CD4-positive, alpha-beta T cell (primary cell): ENCODE measurements at regions not wholly inside any gene's neighbourhood (a gene's known extent, or its start where the extent isn't known, plus 50 kb on each side); places are given as distances from the start of the nearest gene placed in this dataset.

Experiments
- ATAC-seq: fragments of 200-7000 bp; cut with Tn5 transposase; one replicate; pipeline ENCODE4 v1.10.0; 2022; ENCODE audit warnings: mild to moderate bottlenecking; ENCODE audit not compliant: poor library complexity
- CTCF ChIA-PET: fragments of 350-600 bp; sonication (Branson Sonifier 250); formaldehyde crosslinking; loops from one replicate; lab custom pipeline; 2021; ENCODE audit warnings: antibody characterized with exemption, inconsistent platforms; lab: Charles Lee
- POLR2A ChIA-PET: fragments of 350-600 bp; sonication (Branson Sonifier 250); formaldehyde crosslinking; loops from one replicate; lab custom pipeline; 2021; ENCODE audit warnings: antibody characterized with exemption, inconsistent platforms; lab: Charles Lee
- DNase-seq, 14 experiments: peaks; one replicate each; pipeline ENCODE4 v3.0.0-alpha.2; 2013 to 2020; ENCODE audit warnings: mixed read lengths in 2 of 14
- H3K27ac ChIP-seq, 2 donors: one replicate each; pipeline versions ENCODE4 v1.5.1 to v1.7.0; 2013; ENCODE audit warnings: low read length in 2 of 2, low read depth in 1 of 2, mild to moderate bottlenecking in 1 of 2
- H3K27me3 ChIP-seq, 2 experiments: 1 replicate in 1 of 2; 2 replicates in 1 of 2; pipeline versions ENCODE4 v1.6.1 to v1.7.0; 2013; ENCODE audit warnings: low read length in 2 of 2, control low read depth in 1 of 2, mild to moderate bottlenecking in 1 of 2, moderate library complexity in 1 of 2; ENCODE audit not compliant: insufficient read depth in 2 of 2, control insufficient read depth in 1 of 2
- H3K36me3 ChIP-seq: one replicate; pipeline ENCODE4 v1.6.1; 2013; ENCODE audit warnings: low read length, control low read depth; ENCODE audit not compliant: insufficient read depth
- H3K4me1 ChIP-seq: one replicate; pipeline ENCODE4 v1.6.1; 2013; ENCODE audit warnings: low read length, control low read depth; ENCODE audit not compliant: insufficient read depth
- H3K4me3 ChIP-seq: one replicate; pipeline ENCODE4 v1.5.1; 2013; ENCODE audit warnings: mild to moderate bottlenecking, low read length, moderate library complexity
- H3K9me3 ChIP-seq, 2 experiments: 1 replicate in 1 of 2; 2 replicates in 1 of 2; pipeline versions ENCODE4 v1.6.1 to v1.7.0; 2013; ENCODE audit warnings: low read length in 2 of 2, mild to moderate bottlenecking in 2 of 2, control low read depth in 1 of 2, moderate library complexity in 1 of 2; ENCODE audit not compliant: control insufficient read depth in 1 of 2, insufficient read depth in 1 of 2
- H3K27ac Mint-ChIP-seq: one replicate; pipeline ENCODE4 v1.8.0; 2020; ENCODE audit warnings: mixed read lengths
- H3K27me3 Mint-ChIP-seq: one replicate; pipeline ENCODE4 v1.8.0; 2021; ENCODE audit warnings: mixed read lengths
- H3K36me3 Mint-ChIP-seq: one replicate; pipeline ENCODE4 v1.8.0; 2021; ENCODE audit warnings: low read depth, mixed read lengths
- H3K4me1 Mint-ChIP-seq: one replicate; pipeline ENCODE4 v1.8.0; 2021; ENCODE audit warnings: low read depth, mixed read lengths
- H3K4me3 Mint-ChIP-seq: one replicate; pipeline ENCODE4 v1.8.0; 2020; ENCODE audit warnings: mild to moderate bottlenecking, mixed read lengths
- H3K9me3 Mint-ChIP-seq: one replicate; pipeline ENCODE4 v1.8.0; 2020; ENCODE audit warnings: mixed read lengths
- intact Hi-C, 2 experiments: fragments of 100-400 bp; cut with DNase I in 1 of 2; cut with micrococcal nuclease in 1 of 2; formaldehyde crosslinking; loops; one replicate each; pipeline versions ENCODE4 v1.15.1 to v1.9.0; 2023 to 2025; cut with DNase I, micrococcal nuclease
- TF ChIP-seq, protein P1 (sequence below): fragments of 200-600 bp; IDR thresholded peaks from one replicate; pipeline ENCODE4 v1.8.0; 2022; ENCODE audit warnings: antibody characterized with exemption, mild to moderate bottlenecking

DNA sequence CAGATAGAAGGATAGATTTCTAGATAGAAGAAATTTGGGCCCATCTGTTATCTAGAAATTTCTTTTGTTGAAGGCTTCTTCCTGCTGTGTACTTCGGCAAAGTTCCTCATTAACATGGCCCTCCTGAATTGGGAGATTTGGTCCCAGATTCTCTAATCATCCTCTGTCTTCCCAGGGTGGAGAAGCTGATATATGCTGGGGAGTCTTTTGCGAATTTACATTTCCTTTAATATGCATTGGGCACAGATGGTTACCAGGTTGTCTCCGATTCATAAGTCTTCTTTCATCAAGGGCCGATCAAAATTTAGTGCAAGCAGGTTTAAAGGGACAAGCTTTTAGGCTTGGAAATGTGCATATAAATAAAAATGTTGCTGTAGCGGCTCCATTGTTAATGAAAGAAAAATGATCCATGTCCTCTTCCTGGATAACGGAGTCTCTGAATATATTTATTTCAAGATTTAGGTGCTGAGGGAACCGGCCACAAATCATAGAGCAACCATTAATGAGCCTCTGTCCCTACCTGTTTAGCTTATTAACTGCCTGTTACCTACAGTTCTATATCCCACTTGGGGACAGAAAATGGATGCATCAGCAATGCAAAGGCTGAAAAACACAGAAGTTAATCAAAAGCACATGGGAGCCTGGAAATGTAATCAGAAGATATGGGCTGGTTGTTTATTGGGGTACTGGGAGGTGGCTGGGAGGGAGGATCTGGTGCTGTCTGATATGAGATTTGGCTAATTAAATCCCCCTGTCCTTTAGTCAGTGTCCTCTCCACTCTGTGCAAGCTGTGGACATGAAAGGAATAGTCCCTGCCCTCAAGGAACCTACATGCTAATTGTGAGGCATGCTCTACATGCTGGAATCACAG, 234.7 kb downstream of the MAN2A1 start:
- Mint-ChIP-seq H3K36me3 (no peaks in the 10 kb centered on the region), H3K27me3 (no peaks in the 10 kb centered on the region), H3K9me3 (no peaks in the 10 kb centered on the region), H3K27ac (peak overlapping the region; percentile 94), H3K4me1 (peaks cover 56% of the 10 kb centered on the region), H3K4me3 (no peak overlapping the region)
- ChIA-PET POLR2A (interaction anchor here (1.4 to 1.9 kb wide), 2 partner anchors 57 to 234 kb away, joined by 4 to 6 read pairs; partner anchors contain the start of gene MAN2A1), CTCF (no interaction called here)
- Histone ChIP-seq H3K4me3 (no peak overlapping the region), H3K27me3 (no peaks in the 10 kb centered on the region), H3K27ac (no peak overlapping the region), H3K4me1 (peaks cover 36% of the 10 kb centered on the region), H3K36me3 (no peaks in the 10 kb centered on the region), H3K9me3 (no peaks in the 10 kb centered on the region)
- ATAC-seq (no peak), DNase-seq (no peak)
- TF ChIP-seq, protein P1, sequence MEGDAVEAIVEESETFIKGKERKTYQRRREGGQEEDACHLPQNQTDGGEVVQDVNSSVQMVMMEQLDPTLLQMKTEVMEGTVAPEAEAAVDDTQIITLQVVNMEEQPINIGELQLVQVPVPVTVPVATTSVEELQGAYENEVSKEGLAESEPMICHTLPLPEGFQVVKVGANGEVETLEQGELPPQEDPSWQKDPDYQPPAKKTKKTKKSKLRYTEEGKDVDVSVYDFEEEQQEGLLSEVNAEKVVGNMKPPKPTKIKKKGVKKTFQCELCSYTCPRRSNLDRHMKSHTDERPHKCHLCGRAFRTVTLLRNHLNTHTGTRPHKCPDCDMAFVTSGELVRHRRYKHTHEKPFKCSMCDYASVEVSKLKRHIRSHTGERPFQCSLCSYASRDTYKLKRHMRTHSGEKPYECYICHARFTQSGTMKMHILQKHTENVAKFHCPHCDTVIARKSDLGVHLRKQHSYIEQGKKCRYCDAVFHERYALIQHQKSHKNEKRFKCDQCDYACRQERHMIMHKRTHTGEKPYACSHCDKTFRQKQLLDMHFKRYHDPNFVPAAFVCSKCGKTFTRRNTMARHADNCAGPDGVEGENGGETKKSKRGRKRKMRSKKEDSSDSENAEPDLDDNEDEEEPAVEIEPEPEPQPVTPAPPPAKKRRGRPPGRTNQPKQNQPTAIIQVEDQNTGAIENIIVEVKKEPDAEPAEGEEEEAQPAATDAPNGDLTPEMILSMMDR, result no peak
- intact Hi-C loops, result loop anchor here (5.0 to 10.0 kb wide), 3 partner anchors 72 to 230 kb away; no protein-coding TSS in a partner anchor

DNA sequence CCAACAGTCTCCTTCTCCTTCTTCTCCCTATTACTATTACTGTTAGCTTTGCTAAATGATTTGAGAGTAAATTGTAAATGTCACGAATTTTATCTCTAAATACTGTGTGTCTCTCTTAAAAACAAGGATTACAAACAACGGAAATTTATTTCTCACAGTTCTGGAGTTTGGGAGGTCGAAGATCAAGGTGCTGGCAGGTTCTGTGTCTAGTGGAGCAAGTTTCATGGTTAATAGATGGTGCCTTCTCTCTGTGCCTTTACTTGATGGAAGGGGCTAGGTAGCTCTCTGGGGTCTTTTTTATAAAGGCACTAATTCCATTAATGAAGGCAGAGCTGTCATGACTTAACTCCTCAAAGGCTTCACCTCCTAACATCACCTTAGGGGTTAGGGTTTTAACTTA, 237.9 kb downstream of the MAN2A1 start:
- TF ChIP-seq, protein P1, result no peak
- no peak overlapping the region for H3K4me3 Mint-ChIP-seq
- no peaks in the 10 kb centered on the region for H3K9me3 ChIP-seq
- CTCF ChIA-PET, result no interaction called here
- peaks cover 13% of the 10 kb centered on the region for H3K4me1 ChIP-seq
- no peaks in the 10 kb centered on the region for H3K36me3 ChIP-seq
- no peaks in the 10 kb centered on the region for H3K9me3 Mint-ChIP-seq
- no peaks in the 10 kb centered on the region for H3K27me3 ChIP-seq
- H3K4me3 ChIP-seq, result no peak overlapping the region
- intact Hi-C loops, result loop anchor here in 1 of 2 experiments (10.0 kb wide), 1 partner anchor 233 kb away; no protein-coding TSS in a partner anchor
- ATAC-seq (no peak), DNase-seq (no peak)
- H3K36me3 Mint-ChIP-seq, result no peaks in the 10 kb centered on the region
- peaks cover 44% of the 10 kb centered on the region for H3K4me1 Mint-ChIP-seq
- POLR2A ChIA-PET, result no interaction called here
- H3K27ac ChIP-seq, result no peak overlapping the region
- no peaks in the 10 kb centered on the region for H3K27me3 Mint-ChIP-seq
- no peak overlapping the region for H3K27ac Mint-ChIP-seq

DNA sequence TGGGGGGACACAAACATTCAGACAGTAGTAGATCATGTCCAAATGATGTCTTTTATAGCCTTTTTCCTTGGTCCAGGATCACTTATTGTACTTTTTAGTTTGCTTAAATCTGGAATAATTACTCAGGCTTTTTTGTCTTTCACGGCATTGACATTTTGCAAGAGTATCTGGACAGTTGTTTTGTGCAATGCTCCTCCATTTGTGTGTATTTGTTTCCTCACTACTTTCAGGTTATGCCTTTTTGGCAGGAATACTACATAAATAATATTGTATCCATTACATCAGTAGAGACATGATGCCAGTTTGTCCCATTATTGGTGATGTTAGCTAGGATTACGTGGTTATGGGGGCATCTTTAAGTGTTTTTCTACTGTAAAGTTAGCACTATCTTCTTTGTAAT, 238.3 kb downstream of the MAN2A1 start:
- CTCF ChIA-PET, result no interaction called here

More for the DNA sequence above, 238.3 kb downstream of the MAN2A1 start:
- peaks cover 40% of the 10 kb centered on the region for H3K4me1 Mint-ChIP-seq
- H3K27ac ChIP-seq, result no peak overlapping the region
- H3K4me1 ChIP-seq, result peaks cover 9% of the 10 kb centered on the region
- DNase-seq (no peak), ATAC-seq (no peak)
- H3K36me3 Mint-ChIP-seq, result no peaks in the 10 kb centered on the region
- no peaks in the 10 kb centered on the region for H3K36me3 ChIP-seq
- intact Hi-C loops, result loop anchor here in 1 of 2 experiments (10.0 kb wide), 1 partner anchor 233 kb away; no protein-coding TSS in a partner anchor
- TF ChIP-seq, protein P1, result no peak
- H3K9me3 Mint-ChIP-seq, result peaks cover 1% of the 10 kb centered on the region
- no peak overlapping the region for H3K4me3 Mint-ChIP-seq
- no peaks in the 10 kb centered on the region for H3K27me3 Mint-ChIP-seq
- no peak overlapping the region for H3K4me3 ChIP-seq
- H3K9me3 ChIP-seq, result no peaks in the 10 kb centered on the region
- H3K27ac Mint-ChIP-seq, result no peak overlapping the region
- POLR2A ChIA-PET, result no interaction called here
- no peaks in the 10 kb centered on the region for H3K27me3 ChIP-seq
